ENCODE measurements at regions not wholly inside any gene's neighbourhood (a gene's known extent, or its start where the extent isn't known, plus 50 kb on each side); places are given as distances from the start of the nearest gene placed in this dataset.
A peak's percentile ranks its signal among the peaks of the same experiment; 100 is the strongest.

DNA sequence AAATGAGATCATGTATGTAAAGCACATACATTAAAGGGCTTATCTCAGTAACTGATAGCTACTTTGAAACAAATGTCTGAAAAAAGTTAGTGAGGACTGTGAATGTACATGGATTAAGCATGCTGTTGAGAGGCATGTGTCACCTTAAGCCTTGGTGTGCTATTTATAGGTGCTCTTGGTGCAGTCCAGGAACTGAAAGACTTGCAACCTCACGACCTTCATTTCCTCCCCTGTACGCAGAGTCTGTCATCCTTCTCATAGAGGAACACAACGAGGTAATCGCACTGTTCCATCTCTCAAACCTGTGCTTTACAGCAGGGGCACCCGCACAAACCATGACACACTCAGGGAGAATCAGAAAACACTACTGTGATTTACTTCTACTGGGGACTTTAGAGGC is 65.6 kb downstream of the UFM1 start:
- in situ Hi-C loops (cut with HindIII; ENCODE audit: low pct_ligation_motif_present, low sequenced_read_pairs), result no loop called here
- Histone ChIP-seq H3K4me3 (ENCODE audit: low read depth, low read length) (no peak overlapping the region), H3K36me3 (replicated peaks) (no peaks in the 10 kb centered on the region), H3K27ac (no peak overlapping the region), H3K27me3 (replicated peaks) (no peaks in the 10 kb centered on the region)
- DNase-seq, result no peak
- TF ChIP-seq CTCF (IDR thresholded peaks at IDR 0.05; ENCODE audit: low read depth, low read length, missing control alignments), result no peak

GRCh38 chr13:38417241-38417640 is 67.6 kb downstream of the UFM1 start:
- no peak for DNase-seq
- H3K36me3 ChIP-seq (replicated peaks), result no peaks in the 10 kb centered on the region
- H3K27me3 ChIP-seq (replicated peaks), result no peaks in the 10 kb centered on the region
- H3K27ac ChIP-seq, result no peak overlapping the region
- H3K4me3 ChIP-seq (ENCODE audit: low read depth, low read length), result no peak overlapping the region
- in situ Hi-C loops (cut with HindIII; ENCODE audit: low pct_ligation_motif_present, low sequenced_read_pairs), result no loop called here
- no peak for TF ChIP-seq CTCF (IDR thresholded peaks at IDR 0.05; ENCODE audit: low read depth, low read length, missing control alignments)

GRCh38 chr13:38417727-38418126 is 68.1 kb downstream of the UFM1 start:
- Histone ChIP-seq H3K27ac (no peak overlapping the region), H3K36me3 (replicated peaks) (no peaks in the 10 kb centered on the region), H3K27me3 (replicated peaks) (no peaks in the 10 kb centered on the region), H3K4me3 (ENCODE audit: low read depth, low read length) (no peak overlapping the region)
- in situ Hi-C loops (cut with HindIII; ENCODE audit: low pct_ligation_motif_present, low sequenced_read_pairs), result no loop called here
- TF ChIP-seq CTCF (IDR thresholded peaks at IDR 0.05; ENCODE audit: low read depth, low read length, missing control alignments), result peak; percentile 45
- DNase-seq, result peak; percentile 9

- Histone ChIP-seq H3K4me3 (ENCODE audit: low read depth, low read length) (no peak overlapping the region), H3K36me3 (replicated peaks) (no peaks in the 10 kb centered on the region), H3K27me3 (replicated peaks) (no peaks in the 10 kb centered on the region), H3K27ac (no peak overlapping the region)
- no peak for TF ChIP-seq CTCF (IDR thresholded peaks at IDR 0.05; ENCODE audit: low read depth, low read length, missing control alignments)
- in situ Hi-C loops (cut with HindIII; ENCODE audit: low pct_ligation_motif_present, low sequenced_read_pairs), result no loop called here
- no peak for DNase-seq
Measured at GRCh38 chr13:38418286-38418685, 68.6 kb downstream of the UFM1 start.

DNA sequence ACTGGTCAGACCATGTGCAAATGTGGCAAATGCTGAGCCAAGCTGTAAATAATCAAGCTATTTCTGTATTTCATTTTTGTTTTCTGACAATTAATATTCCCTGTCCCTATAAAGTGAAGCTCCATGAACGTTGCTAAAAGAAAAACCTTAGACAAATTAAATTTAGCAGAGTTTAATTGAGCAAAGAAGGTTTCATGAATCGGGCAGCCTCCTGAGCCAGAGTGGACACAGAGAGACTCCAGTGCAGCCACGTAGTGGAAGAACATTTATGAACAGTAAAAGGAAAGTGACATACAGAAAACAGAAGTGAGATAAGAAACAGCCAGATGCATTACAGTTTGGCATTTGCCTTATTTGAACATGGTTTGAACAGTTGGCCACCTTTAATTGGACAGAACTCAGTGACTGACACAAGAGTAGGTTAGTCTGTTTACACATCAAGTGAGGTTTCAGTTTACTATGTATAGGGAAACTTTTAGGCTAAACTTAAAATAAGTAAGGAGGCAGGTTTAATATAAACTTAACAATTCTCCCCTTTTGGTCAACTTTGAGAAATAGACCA is 69.7 kb downstream of the UFM1 start:
- no peak overlapping the region for H3K4me3 ChIP-seq (ENCODE audit: low read depth, low read length)
- no peaks in the 10 kb centered on the region for H3K36me3 ChIP-seq (replicated peaks)
- no peaks in the 10 kb centered on the region for H3K27me3 ChIP-seq (replicated peaks)
- DNase-seq, result no peak
- no peak overlapping the region for H3K27ac ChIP-seq
- in situ Hi-C loops (cut with HindIII; ENCODE audit: low pct_ligation_motif_present, low sequenced_read_pairs), result no loop called here
- TF ChIP-seq CTCF (IDR thresholded peaks at IDR 0.05; ENCODE audit: low read depth, low read length, missing control alignments), result no peak
